ENCODE measurements at regions not wholly inside any gene's neighbourhood (a gene's known extent, or its start where the extent isn't known, plus 50 kb on each side); places are given as distances from the start of the nearest gene placed in this dataset.

DNA sequence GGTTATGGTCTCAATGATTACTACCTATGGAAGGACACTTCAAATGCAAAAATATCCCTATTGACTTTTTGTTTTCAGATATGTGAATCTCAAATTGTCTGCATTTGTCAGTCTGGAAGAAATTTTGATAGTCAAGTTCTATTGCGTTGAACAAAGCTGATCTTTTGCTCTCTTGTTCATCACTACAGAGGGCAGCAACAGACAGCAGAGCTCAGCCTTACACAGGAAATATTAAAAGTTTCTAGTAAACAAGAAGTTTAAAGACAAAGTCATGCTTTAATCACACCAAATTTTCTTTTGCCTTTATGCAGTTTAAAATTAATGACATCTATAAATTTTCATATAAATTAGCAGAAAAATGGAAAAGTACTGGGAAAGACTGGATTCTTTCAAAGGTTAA is 617.5 kb downstream of the NR4A2 start:
- TF ChIP-seq CHD2 (IDR thresholded peaks at IDR 0.05; ENCODE audit: low read length, partially characterized antibody) (no peak), ZFP36 (IDR thresholded peaks at IDR 0.05; ENCODE audit: borderline replicate concordance, partially characterized antibody) (no peak)

All from A549 (cell line).